ENCODE measurements at regions not wholly inside any gene's neighbourhood (a gene's known extent, or its start where the extent isn't known, plus 50 kb on each side); places are given as distances from the start of the nearest gene placed in this dataset.

DNA sequence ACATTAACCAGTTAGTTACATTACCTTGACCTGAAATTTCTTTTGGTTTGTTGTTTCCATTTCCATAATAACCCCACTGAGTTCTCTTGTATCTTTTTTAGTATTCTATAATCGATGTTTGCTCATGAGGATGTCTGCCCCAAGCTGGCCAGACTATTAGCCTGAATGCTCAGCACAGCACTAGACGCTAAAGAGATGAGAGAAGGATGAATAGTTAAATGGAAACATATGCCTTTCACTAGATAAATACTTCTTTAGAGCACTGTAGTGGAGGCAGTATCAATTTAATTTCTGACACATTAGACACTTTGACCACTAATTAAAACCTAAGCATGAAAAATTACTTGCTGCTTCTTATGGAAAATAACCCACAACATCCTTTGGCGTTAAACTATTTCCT lies 654.9 kb upstream of the KCNMB2 start:
- TF ChIP-seq, protein P1, sequence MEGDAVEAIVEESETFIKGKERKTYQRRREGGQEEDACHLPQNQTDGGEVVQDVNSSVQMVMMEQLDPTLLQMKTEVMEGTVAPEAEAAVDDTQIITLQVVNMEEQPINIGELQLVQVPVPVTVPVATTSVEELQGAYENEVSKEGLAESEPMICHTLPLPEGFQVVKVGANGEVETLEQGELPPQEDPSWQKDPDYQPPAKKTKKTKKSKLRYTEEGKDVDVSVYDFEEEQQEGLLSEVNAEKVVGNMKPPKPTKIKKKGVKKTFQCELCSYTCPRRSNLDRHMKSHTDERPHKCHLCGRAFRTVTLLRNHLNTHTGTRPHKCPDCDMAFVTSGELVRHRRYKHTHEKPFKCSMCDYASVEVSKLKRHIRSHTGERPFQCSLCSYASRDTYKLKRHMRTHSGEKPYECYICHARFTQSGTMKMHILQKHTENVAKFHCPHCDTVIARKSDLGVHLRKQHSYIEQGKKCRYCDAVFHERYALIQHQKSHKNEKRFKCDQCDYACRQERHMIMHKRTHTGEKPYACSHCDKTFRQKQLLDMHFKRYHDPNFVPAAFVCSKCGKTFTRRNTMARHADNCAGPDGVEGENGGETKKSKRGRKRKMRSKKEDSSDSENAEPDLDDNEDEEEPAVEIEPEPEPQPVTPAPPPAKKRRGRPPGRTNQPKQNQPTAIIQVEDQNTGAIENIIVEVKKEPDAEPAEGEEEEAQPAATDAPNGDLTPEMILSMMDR (IDR thresholded peaks at IDR 0.05), result no peak
- ATAC-seq (ENCODE audit: low FRiP score) (no peak), DNase-seq (ENCODE audit: low spot score) (no peak)

DNA sequence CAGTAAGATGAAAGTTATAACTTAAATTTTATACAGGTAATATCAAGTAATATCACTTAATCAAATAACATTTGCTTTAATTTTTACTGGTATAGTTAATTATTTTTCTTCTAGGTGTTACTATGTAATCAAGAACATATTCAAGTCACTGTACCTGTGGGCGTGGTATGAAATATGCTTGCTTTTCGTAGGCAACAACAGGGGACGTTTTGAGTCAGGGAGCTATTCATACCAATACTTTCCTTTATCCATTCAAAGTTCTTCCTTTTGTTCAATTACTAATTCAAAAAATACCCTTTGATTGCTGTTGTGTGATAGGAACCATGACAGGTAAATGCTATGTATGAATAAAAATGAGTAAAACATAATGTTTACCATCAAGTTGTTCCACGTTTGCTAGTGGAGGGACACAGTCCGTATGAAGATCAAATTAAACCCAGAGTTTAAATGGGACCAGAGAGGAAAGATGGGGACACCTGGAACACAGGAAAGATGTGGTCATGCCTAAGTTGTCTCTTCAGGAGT lies 654.0 kb upstream of the KCNMB2 start:
- TF ChIP-seq, protein P1 (IDR thresholded peaks at IDR 0.05), result no peak
- ATAC-seq (ENCODE audit: low FRiP score) (no peak), DNase-seq (ENCODE audit: low spot score) (no peak)

DNA sequence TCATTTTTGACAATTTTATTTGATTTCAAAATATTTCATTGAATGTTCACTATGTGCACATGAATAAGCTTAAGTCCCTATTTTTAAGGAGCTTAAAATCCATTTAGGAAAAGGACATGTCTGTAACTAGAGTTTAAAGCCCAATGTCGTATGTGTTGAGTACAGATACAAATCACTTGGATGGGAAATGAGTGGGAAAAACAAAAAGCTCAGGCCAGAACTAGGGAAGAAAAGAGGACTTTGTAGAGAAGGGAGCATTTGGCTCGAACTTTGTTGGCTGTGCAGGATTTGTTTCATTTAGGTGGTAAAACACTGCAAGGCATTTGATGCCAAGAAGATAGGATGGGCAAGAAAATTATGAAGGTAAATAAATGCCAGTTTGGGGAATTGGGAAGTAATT lies 653.1 kb upstream of the KCNMB2 start:
- DNase-seq (ENCODE audit: low spot score), result no peak
- ATAC-seq (ENCODE audit: low FRiP score), result no peak
- TF ChIP-seq, protein P1 (IDR thresholded peaks at IDR 0.05), result no peak

DNA sequence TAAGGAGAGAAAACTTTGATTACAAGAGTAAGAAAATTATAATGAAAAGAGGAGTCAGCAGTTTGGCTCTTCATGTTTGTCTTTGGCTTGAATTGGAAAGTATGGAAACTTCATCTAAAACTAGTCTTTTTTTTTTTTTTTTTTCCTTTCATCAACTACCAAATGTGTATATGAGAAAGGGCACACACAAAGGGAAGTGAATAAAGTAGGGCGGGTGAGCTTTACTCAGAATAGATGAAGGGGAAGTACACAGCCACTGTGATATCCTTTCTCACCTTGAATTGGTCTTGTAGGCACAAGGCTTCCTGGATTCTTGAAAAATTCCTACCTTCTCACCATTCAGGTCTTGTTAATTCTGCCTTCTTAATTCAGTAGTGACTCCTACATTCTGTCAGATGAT lies 652.3 kb upstream of the KCNMB2 start:
- DNase-seq (ENCODE audit: low spot score) (no peak), ATAC-seq (ENCODE audit: low FRiP score) (no peak)
- TF ChIP-seq, protein P1 (IDR thresholded peaks at IDR 0.05), result no peak

DNA sequence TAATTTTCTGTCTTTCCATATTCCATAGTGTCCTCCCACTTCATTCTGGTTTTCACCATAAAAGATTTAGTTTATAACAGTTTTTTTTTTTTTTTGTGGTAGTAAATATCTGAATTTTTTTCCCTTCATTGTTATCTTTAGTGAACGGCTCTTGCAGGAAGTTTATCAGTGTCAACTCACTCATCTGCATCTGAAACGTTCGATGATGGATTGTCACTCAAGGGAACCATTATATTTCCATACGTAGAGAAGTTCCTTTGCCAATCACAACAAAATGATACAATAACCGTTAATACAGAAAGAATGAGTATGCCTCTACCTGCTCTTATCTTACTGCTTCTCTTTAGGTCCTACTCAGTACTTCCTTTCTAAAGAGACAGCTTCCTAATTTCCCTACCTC lies 651.2 kb upstream of the KCNMB2 start:
- DNase-seq (ENCODE audit: low spot score) (no peak), ATAC-seq (ENCODE audit: low FRiP score) (no peak)
- TF ChIP-seq, protein P1 (IDR thresholded peaks at IDR 0.05), result no peak

DNA sequence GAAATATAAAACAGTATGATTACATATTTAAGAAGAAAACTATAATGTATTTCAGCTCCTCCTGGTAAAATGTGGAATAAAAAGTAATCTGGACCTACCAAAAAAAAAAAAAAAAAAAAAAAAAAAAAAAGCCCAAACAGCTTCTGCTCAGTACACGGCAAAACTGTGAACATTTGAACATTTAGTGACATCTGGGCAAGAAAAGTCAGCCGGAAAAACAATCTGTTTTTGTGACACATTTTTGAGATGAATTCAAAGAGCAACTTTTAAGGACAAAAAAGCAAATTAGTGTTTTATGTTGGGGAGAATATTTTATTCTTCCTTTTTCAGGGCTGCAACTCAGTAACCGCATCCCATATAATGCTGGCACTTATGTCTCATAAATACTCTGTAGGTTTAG lies 649.7 kb upstream of the KCNMB2 start:
- TF ChIP-seq, protein P1 (IDR thresholded peaks at IDR 0.05), result no peak
- no peak for DNase-seq (ENCODE audit: low spot score)
- ATAC-seq (ENCODE audit: low FRiP score), result no peak

DNA sequence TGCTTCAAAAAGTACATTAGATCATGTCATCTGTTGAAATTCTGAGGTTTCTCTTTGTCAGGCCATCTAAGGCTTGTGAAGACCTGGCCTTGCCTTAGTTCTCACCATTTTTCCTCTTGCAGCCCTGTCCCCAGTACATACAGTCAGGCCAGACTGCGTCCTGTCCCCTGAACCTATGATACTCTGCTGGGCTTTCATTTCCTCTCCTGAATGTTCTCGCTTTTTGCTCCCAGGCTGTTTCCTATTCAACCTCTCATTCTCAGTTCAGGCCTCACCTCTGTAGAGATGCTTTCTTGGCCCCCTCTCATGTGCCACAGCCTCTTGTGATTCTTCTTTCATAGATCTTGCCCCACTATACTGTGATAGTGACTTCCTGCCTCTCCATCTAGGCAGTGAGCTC lies 648.8 kb upstream of the KCNMB2 start:
- TF ChIP-seq, protein P1 (IDR thresholded peaks at IDR 0.05), result no peak
- ATAC-seq (ENCODE audit: low FRiP score) (no peak), DNase-seq (ENCODE audit: low spot score) (no peak)

All from omental fat pad (tissue), 3 donors.